ENCODE measurements at regions not wholly inside any gene's neighbourhood (a gene's known extent, or its start where the extent isn't known, plus 50 kb on each side); places are given as distances from the start of the nearest gene placed in this dataset.

GRCh38 chrX:39877905-39878304 lies 219.9 kb downstream of the BCOR start:
- no peak for DNase-seq (ENCODE audit: low spot score)
- no peak for TF ChIP-seq CTCF (IDR thresholded peaks at IDR 0.05)
- no peak overlapping the region for H3K4me3 ChIP-seq
- no peaks in the 10 kb centered on the region for H3K27me3 ChIP-seq
- no peak overlapping the region for H3K27ac ChIP-seq
- no peaks in the 10 kb centered on the region for H3K4me1 ChIP-seq
- H3K9me3 ChIP-seq = peaks cover 0 to 4% of the 10 kb centered on the region in 2 donors
- no peaks in the 10 kb centered on the region for H3K36me3 ChIP-seq

GRCh38 chrX:39883666-39884065 lies 214.1 kb downstream of the BCOR start:
- no peak for TF ChIP-seq CTCF (IDR thresholded peaks at IDR 0.05)
- H3K4me3 ChIP-seq = no peak overlapping the region

GRCh38 chrX:39886282-39886681 lies 211.5 kb downstream of the BCOR start:
- H3K27ac ChIP-seq = peak overlapping the region in 1 of 2 donors; percentile 51
- no peak for TF ChIP-seq CTCF (IDR thresholded peaks at IDR 0.05)
- DNase-seq (ENCODE audit: low spot score) = no peak
- no peaks in the 10 kb centered on the region for H3K27me3 ChIP-seq
- H3K9me3 ChIP-seq = peaks cover 0 to 5% of the 10 kb centered on the region in 2 donors
- H3K4me1 ChIP-seq = no peaks in the 10 kb centered on the region
- H3K4me3 ChIP-seq = no peak overlapping the region
- no peaks in the 10 kb centered on the region for H3K36me3 ChIP-seq

More at GRCh38 chrX:39883666-39884065, 214.1 kb downstream of the BCOR start:
- Histone ChIP-seq H3K4me1 (no peaks in the 10 kb centered on the region), H3K36me3 (no peaks in the 10 kb centered on the region), H3K27me3 (no peaks in the 10 kb centered on the region), H3K27ac (no peak overlapping the region), H3K9me3 (peaks cover 0 to 5% of the 10 kb centered on the region in 2 donors)
- DNase-seq (ENCODE audit: low spot score) = no peak

- no peak for TF ChIP-seq CTCF (IDR thresholded peaks at IDR 0.05)
- Histone ChIP-seq H3K4me1 (no peaks in the 10 kb centered on the region), H3K27me3 (no peaks in the 10 kb centered on the region), H3K9me3 (no peaks in the 10 kb centered on the region), H3K4me3 (no peak overlapping the region), H3K27ac (peak overlapping the region in 1 of 2 donors; percentile 53), H3K36me3 (no peaks in the 10 kb centered on the region)
- no peak for DNase-seq (ENCODE audit: low spot score)
Measured at GRCh38 chrX:39888730-39889129, 209.0 kb downstream of the BCOR start.

GRCh38 chrX:39889704-39890103 lies 208.1 kb downstream of the BCOR start:
- H3K4me1 ChIP-seq = peaks cover 0 to 7% of the 10 kb centered on the region in 2 donors
- H3K27me3 ChIP-seq = no peaks in the 10 kb centered on the region
- no peaks in the 10 kb centered on the region for H3K36me3 ChIP-seq
- TF ChIP-seq CTCF (IDR thresholded peaks at IDR 0.05) = no peak
- no peaks in the 10 kb centered on the region for H3K9me3 ChIP-seq
- H3K27ac ChIP-seq = peak overlapping the region; percentile 37 to 48
- no peak overlapping the region for H3K4me3 ChIP-seq
- no peak for DNase-seq (ENCODE audit: low spot score)

GRCh38 chrX:39890807-39891206 lies 207.0 kb downstream of the BCOR start:
- peak overlapping the region; percentile 37 to 48 for H3K27ac ChIP-seq

More at GRCh38 chrX:39890807-39891206, 207.0 kb downstream of the BCOR start:
- TF ChIP-seq CTCF (IDR thresholded peaks at IDR 0.05) = no peak
- H3K9me3 ChIP-seq = no peaks in the 10 kb centered on the region
- no peak for DNase-seq (ENCODE audit: low spot score)
- no peaks in the 10 kb centered on the region for H3K36me3 ChIP-seq
- H3K27me3 ChIP-seq = no peaks in the 10 kb centered on the region
- no peak overlapping the region for H3K4me3 ChIP-seq
- H3K4me1 ChIP-seq = peaks cover 0 to 18% of the 10 kb centered on the region in 2 donors

All from right atrium auricular region (tissue), 2 donors.